ENCODE measurements at regions not wholly inside any gene's neighbourhood (a gene's known extent, or its start where the extent isn't known, plus 50 kb on each side); places are given as distances from the start of the nearest gene placed in this dataset.

DNA sequence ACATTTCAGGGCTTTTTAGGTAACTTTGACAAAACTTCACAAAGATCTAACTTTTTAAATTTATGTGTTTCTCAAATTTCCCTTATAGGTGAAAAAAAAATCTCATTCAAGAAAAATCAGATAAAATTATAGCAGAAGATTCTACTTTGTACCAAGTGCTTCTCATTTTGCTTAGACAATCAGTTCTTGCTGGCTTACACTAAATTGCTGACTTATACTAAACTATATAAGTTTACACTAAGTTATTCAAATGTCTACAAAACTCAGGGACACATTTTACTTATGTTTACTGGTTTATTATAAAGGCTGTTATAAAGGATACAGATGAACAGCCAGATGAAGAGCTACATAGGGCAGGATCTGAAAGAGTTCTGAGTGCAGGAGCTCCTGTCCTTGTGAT lies 195.1 kb downstream of the ZPLD1 start:
- Histone ChIP-seq H4K20me1 (ENCODE audit: control insufficient read depth, insufficient read depth) (no peaks in the 10 kb centered on the region), H3K9ac (ENCODE audit: control insufficient read depth, insufficient read depth, low read length) (no peak overlapping the region), H3K4me2 (ENCODE audit: control insufficient read depth, insufficient read depth) (no peak overlapping the region), H3K79me2 (ENCODE audit: control insufficient read depth, insufficient read depth, low read length) (no peaks in the 10 kb centered on the region), H2AFZ (ENCODE audit: control insufficient read depth, low read depth, low read length) (no peak overlapping the region), H3K27me3 (replicated peaks in 1 of 2; ENCODE audit: control insufficient read depth in 2 of 2, insufficient read depth in 2 of 2, low read length in 1 of 2) (no peaks in the 10 kb centered on the region), H3K27ac (ENCODE audit: control insufficient read depth, insufficient read depth) (no peak overlapping the region), H3K4me3 (no peak overlapping the region), H3K9me3 (replicated peaks; ENCODE audit: control insufficient read depth, insufficient read depth, low read length) (no peaks in the 10 kb centered on the region), H3K36me3 (ENCODE audit: control insufficient read depth in 2 of 2, insufficient read depth in 2 of 2, low read length in 1 of 2) (no peaks in the 10 kb centered on the region), H3K4me1 (ENCODE audit: control insufficient read depth, insufficient read depth, low read length) (no peaks in the 10 kb centered on the region)
- BruUV-seq (replicated peaks), result no TSS peak
- CTCF ChIA-PET, result no interaction called here
- FAIRE-seq (no peak), ATAC-seq (no peak), DNase-seq (ENCODE audit: low read depth, low spot score) (no peak)
- TF ChIP-seq, protein P1, sequence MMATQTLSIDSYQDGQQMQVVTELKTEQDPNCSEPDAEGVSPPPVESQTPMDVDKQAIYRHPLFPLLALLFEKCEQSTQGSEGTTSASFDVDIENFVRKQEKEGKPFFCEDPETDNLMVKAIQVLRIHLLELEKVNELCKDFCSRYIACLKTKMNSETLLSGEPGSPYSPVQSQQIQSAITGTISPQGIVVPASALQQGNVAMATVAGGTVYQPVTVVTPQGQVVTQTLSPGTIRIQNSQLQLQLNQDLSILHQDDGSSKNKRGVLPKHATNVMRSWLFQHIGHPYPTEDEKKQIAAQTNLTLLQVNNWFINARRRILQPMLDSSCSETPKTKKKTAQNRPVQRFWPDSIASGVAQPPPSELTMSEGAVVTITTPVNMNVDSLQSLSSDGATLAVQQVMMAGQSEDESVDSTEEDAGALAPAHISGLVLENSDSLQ (IDR thresholded peaks at IDR 0.05), result no peak
- no peak for TF ChIP-seq SREBF2 (IDR thresholded peaks at IDR 0.05; ENCODE audit: low read length)
- TF ChIP-seq EP300 (IDR thresholded peaks at IDR 0.05; ENCODE audit: borderline replicate concordance in 1 of 2, control insufficient read depth in 1 of 2, low read depth in 2 of 2, low read length in 2 of 2), result no peak
- TF ChIP-seq, protein P2, sequence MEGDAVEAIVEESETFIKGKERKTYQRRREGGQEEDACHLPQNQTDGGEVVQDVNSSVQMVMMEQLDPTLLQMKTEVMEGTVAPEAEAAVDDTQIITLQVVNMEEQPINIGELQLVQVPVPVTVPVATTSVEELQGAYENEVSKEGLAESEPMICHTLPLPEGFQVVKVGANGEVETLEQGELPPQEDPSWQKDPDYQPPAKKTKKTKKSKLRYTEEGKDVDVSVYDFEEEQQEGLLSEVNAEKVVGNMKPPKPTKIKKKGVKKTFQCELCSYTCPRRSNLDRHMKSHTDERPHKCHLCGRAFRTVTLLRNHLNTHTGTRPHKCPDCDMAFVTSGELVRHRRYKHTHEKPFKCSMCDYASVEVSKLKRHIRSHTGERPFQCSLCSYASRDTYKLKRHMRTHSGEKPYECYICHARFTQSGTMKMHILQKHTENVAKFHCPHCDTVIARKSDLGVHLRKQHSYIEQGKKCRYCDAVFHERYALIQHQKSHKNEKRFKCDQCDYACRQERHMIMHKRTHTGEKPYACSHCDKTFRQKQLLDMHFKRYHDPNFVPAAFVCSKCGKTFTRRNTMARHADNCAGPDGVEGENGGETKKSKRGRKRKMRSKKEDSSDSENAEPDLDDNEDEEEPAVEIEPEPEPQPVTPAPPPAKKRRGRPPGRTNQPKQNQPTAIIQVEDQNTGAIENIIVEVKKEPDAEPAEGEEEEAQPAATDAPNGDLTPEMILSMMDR (IDR thresholded peaks at IDR 0.05 in 2 of 3, conservative IDR thresholded peaks at IDR 0.05 in 1 of 3; ENCODE audit: control insufficient read depth in 2 of 3, extremely low read depth in 1 of 3, insufficient read depth in 1 of 3, low read depth in 3 of 3, low read length in 3 of 3), result no peak
- TF ChIP-seq, protein P3, sequence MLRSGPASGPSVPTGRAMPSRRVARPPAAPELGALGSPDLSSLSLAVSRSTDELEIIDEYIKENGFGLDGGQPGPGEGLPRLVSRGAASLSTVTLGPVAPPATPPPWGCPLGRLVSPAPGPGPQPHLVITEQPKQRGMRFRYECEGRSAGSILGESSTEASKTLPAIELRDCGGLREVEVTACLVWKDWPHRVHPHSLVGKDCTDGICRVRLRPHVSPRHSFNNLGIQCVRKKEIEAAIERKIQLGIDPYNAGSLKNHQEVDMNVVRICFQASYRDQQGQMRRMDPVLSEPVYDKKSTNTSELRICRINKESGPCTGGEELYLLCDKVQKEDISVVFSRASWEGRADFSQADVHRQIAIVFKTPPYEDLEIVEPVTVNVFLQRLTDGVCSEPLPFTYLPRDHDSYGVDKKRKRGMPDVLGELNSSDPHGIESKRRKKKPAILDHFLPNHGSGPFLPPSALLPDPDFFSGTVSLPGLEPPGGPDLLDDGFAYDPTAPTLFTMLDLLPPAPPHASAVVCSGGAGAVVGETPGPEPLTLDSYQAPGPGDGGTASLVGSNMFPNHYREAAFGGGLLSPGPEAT (IDR thresholded peaks at IDR 0.05; ENCODE audit: low read depth), result no peak
- no peak for TF ChIP-seq GATAD2B (conservative IDR thresholded peaks at IDR 0.05; ENCODE audit: low read depth)
- TF ChIP-seq TAF1 (IDR thresholded peaks at IDR 0.05; ENCODE audit: borderline replicate concordance, low read depth, low read length), result no peak
- no peak for TF ChIP-seq POU2F2 (IDR thresholded peaks at IDR 0.05; ENCODE audit: borderline replicate concordance, low read depth, low read length)
- SMC1A ChIA-PET (ENCODE audit: uncharacterized antibody, unreplicated experiment), result no interaction called here
- intact Hi-C loops (cut with micrococcal nuclease; ENCODE audit: unreplicated experiment), result no loop called here
- POLR2A ChIA-PET, result interaction anchor here (0.5 kb wide), 1 partner anchor 65 kb away, joined by 4 read pairs; no protein-coding TSS in a partner anchor
- in situ Hi-C loops (cut with MboI), result no loop called here
- RAD21 ChIA-PET (ENCODE audit: unreplicated experiment), result no interaction called here
